HEK293 (cell line): ENCODE measurements at regions not wholly inside any gene's neighbourhood (a gene's known extent, or its start where the extent isn't known, plus 50 kb on each side); places are given as distances from the start of the nearest gene placed in this dataset.
A peak's percentile ranks its signal among the peaks of the same experiment; 100 is the strongest.

Source experiments
- CTCF ChIA-PET: fragments of 350-600 bp; formaldehyde crosslinking; extraction: SDS; loops from one replicate; lab custom pipeline; 2021; ENCODE audit warnings: antibody characterized with exemption; lab: Yijun Ruan, JAX
- POLR2A ChIA-PET: fragments of 300-600 bp; formaldehyde crosslinking; extraction: SDS; loops from one replicate; lab custom pipeline; 2020; ENCODE audit warnings: antibody characterized with exemption, inconsistent platforms; lab: Yijun Ruan, JAX
- H3K27ac ChIP-seq: fragments of 200-500 bp; sonication (Bioruptor generic); 2 replicates; pipeline ENCODE4 v1.5.1; 2014; ENCODE audit warnings: low read depth, low read length, control low read depth, inconsistent platforms; ENCODE audit errors: extremely low read depth
- H3K36me3 ChIP-seq, 2 experiments: fragments of 200-500 bp in 1 of 2; sonication (Bioruptor generic) in 1 of 2; 1 replicate in 1 of 2; 2 replicates in 1 of 2; pipeline ENCODE4 v1.5.1; 2014 to 2017; ENCODE audit warnings: inconsistent platforms in 2 of 2, low read length in 2 of 2; ENCODE audit not compliant: control insufficient read depth in 2 of 2, insufficient read depth in 1 of 2
- H3K4me1 ChIP-seq: fragments of 200-500 bp; sonication (Bioruptor generic); 2 replicates; pipeline ENCODE4 v1.5.1; 2014; ENCODE audit warnings: mild to moderate bottlenecking, low read length, inconsistent platforms; ENCODE audit not compliant: control insufficient read depth, insufficient read depth
- H3K4me3 ChIP-seq: 2 replicates; pipeline ENCODE4 v1.5.1; 2011; ENCODE audit warnings: low read depth, mild to moderate bottlenecking, control low read depth, low read length, moderate library complexity
- H3K9me3 ChIP-seq: fragments of 200-500 bp; sonication (Bioruptor generic); 2 replicates; pipeline ENCODE4 v1.5.1; 2014; ENCODE audit warnings: low read depth, low read length, inconsistent platforms; ENCODE audit not compliant: control insufficient read depth, insufficient read depth
- GLIS1 ChIP-seq: fragments of 450-650 bp; formaldehyde crosslinking; IDR thresholded peaks from 2 replicates; pipeline ENCODE4 v1.5.1; 2016; ENCODE audit warnings: missing biosample characterization, missing genetic modification characterization
- HOXD13 ChIP-seq: sonication (generic); formaldehyde crosslinking; IDR thresholded peaks from 2 replicates; pipeline ENCODE4 v1.8.0; 2022; ENCODE audit warnings: missing genetic modification reagents, borderline replicate concordance
- OSR2 ChIP-seq: fragments of 450-650 bp; formaldehyde crosslinking; IDR thresholded peaks from 2 replicates; pipeline ENCODE4 v1.5.1; 2016; ENCODE audit warnings: missing biosample characterization, missing genetic modification characterization
- PRDM2 ChIP-seq: fragments of 450-650 bp; formaldehyde crosslinking; IDR thresholded peaks from 2 replicates; pipeline ENCODE4 v1.5.1; 2016; ENCODE audit warnings: missing biosample characterization, missing genetic modification characterization, borderline replicate concordance
- REST ChIP-seq: fragments of 450-650 bp; formaldehyde crosslinking; IDR thresholded peaks from 2 replicates; pipeline ENCODE4 v1.5.1; 2016; ENCODE audit warnings: missing biosample characterization, missing genetic modification characterization
- SETDB1 ChIP-seq: IDR thresholded peaks from one replicate; pipeline ENCODE4 v1.6.1; 2017; ENCODE audit warnings: mild to moderate bottlenecking, low read length, moderate library complexity, mixed read lengths; ENCODE audit not compliant: insufficient read length
- SP2 ChIP-seq: fragments of 450-650 bp; formaldehyde crosslinking; IDR thresholded peaks from 2 replicates; pipeline ENCODE4 v1.5.1; 2016; ENCODE audit warnings: missing biosample characterization, missing genetic modification characterization
- TSHZ1 ChIP-seq: fragments of 450-650 bp; formaldehyde crosslinking; IDR thresholded peaks from 2 replicates; pipeline ENCODE4 v1.5.1; 2016; ENCODE audit warnings: missing biosample characterization, missing genetic modification characterization, borderline replicate concordance
- ZBTB20 ChIP-seq: fragments of 450-650 bp; formaldehyde crosslinking; IDR thresholded peaks from 2 replicates; pipeline ENCODE4 v1.5.1; 2016; ENCODE audit warnings: missing biosample characterization, missing genetic modification characterization
- ZIC2 ChIP-seq: fragments of 450-650 bp; formaldehyde crosslinking; IDR thresholded peaks from 2 replicates; pipeline ENCODE4 v1.5.1; 2016; ENCODE audit warnings: missing biosample characterization, missing genetic modification characterization
- ZNF112 ChIP-seq: fragments of 450-650 bp; formaldehyde crosslinking; IDR thresholded peaks from 2 replicates; pipeline ENCODE4 v1.5.0; 2017; ENCODE audit warnings: missing biosample characterization, missing genetic modification characterization
- ZNF138 ChIP-seq: fragments of 450-650 bp; formaldehyde crosslinking; IDR thresholded peaks from 2 replicates; pipeline ENCODE4 v1.5.1; 2016; ENCODE audit warnings: missing biosample characterization, missing genetic modification characterization, borderline replicate concordance
- ZNF623 ChIP-seq: fragments of 450-650 bp; formaldehyde crosslinking; IDR thresholded peaks from 2 replicates; pipeline ENCODE4 v1.5.1; 2016; ENCODE audit warnings: missing biosample characterization, missing genetic modification characterization
- ZNF664 ChIP-seq: fragments of 450-650 bp; formaldehyde crosslinking; IDR thresholded peaks from 2 replicates; pipeline ENCODE4 v1.5.1; 2016; ENCODE audit warnings: missing biosample characterization, missing genetic modification characterization
- ZNF677 ChIP-seq: fragments of 450-650 bp; IDR thresholded peaks from 2 replicates; pipeline ENCODE4 v1.5.0; 2018; ENCODE audit warnings: missing biosample characterization, mild to moderate bottlenecking, missing genetic modification characterization, moderate library complexity
- ZNF830 ChIP-seq: fragments of 450-650 bp; IDR thresholded peaks from 2 replicates; pipeline ENCODE4 v1.5.0; 2018; ENCODE audit warnings: missing biosample characterization, missing genetic modification characterization, low read depth, mild to moderate bottlenecking, moderate library complexity

GRCh38 chr2:160735696-160736095 is 242.1 kb upstream of the RBMS1 start (continued):
- TF ChIP-seq PRDM2 (tag by site-specific recombination) (no peak), OSR2 (tag by site-specific recombination) (no peak)

- H3K4me3 ChIP-seq, result no peak overlapping the region
- CTCF ChIA-PET, result no interaction called here
- H3K4me1 ChIP-seq, result no peaks in the 10 kb centered on the region; the same call in 1 of the 2 replicates
- no peaks in the 10 kb centered on the region for H3K9me3 ChIP-seq
- POLR2A ChIA-PET, result no interaction called here
- H3K27ac ChIP-seq, result no peak overlapping the region
- no peak for TF ChIP-seq ZNF677 (tag by site-specific recombination)
- peak; percentile 52; the same call in 1 of the 2 replicates for TF ChIP-seq ZIC2 (tag by site-specific recombination)
- peak; percentile 57 for TF ChIP-seq GLIS1
- no peaks in the 10 kb centered on the region for H3K36me3 ChIP-seq
Observed at GRCh38 chr2:160736148-160737028, 242.8 kb upstream of the RBMS1 start.

- H3K36me3 ChIP-seq, result no peaks in the 10 kb centered on the region
- H3K27ac ChIP-seq, result no peak overlapping the region
- POLR2A ChIA-PET, result no interaction called here
- no peaks in the 10 kb centered on the region for H3K9me3 ChIP-seq
- no peaks in the 10 kb centered on the region; the same call in 1 of the 2 replicates for H3K4me1 ChIP-seq
- H3K4me3 ChIP-seq, result no peak overlapping the region
- CTCF ChIA-PET, result no interaction called here
- TF ChIP-seq SP2 (tag by site-specific recombination) (no peak), HOXD13 (CRISPR knock-in tag) (no peak), ZNF112 (tag by site-specific recombination) (no peak), ZBTB20 (tag by site-specific recombination) (no peak), TSHZ1 (no peak), ZNF138 (no peak), ZNF623 (no peak), SETDB1 (no peak), ZNF830 (no peak), REST (tag by site-specific recombination) (no peak), ZNF664 (tag by site-specific recombination) (no peak)
Observed at GRCh38 chr2:160737247-160737646, 243.6 kb upstream of the RBMS1 start.
